HepG2 (cell line): ENCODE measurements at regions not wholly inside any gene's neighbourhood (a gene's known extent, or its start where the extent isn't known, plus 50 kb on each side); places are given as distances from the start of the nearest gene placed in this dataset.

Experiments used
- ATAC-seq: fragments of 200-7000 bp; cut with Tn5 transposase; 3 replicates; pipeline ENCODE4 v1.9.1; 2020; ENCODE audit warnings: mild to moderate bottlenecking, moderate library complexity
- BruUV-seq: library from RNA; stranded (reverse); fragments of 400-500 nt; replicated peaks from 2 replicates; lab custom pipeline; 2021; lab: Mats Ljungman, UMichigan
- CTCF ChIA-PET: fragments of 300-600 bp; formaldehyde crosslinking; extraction: SDS; loops from one replicate; lab custom pipeline; 2021; ENCODE audit warnings: low total read pairs, inconsistent platforms, low intra/inter-chr PET ratio; lab: Yijun Ruan, JAX
- POLR2A ChIA-PET: fragments of 350-600 bp; sonication (Branson Sonifier 250); formaldehyde crosslinking; loops from one replicate; lab custom pipeline; 2020; ENCODE audit warnings: antibody characterized with exemption, inconsistent platforms; lab: Yijun Ruan, JAX
- DNase-seq: peaks from one replicate; pipeline ENCODE4 v3.0.0-alpha.2; 2015; ENCODE audit warnings: low spot score
- FAIRE-seq: peaks from 3 replicates; lab custom pipeline; 2011; peaks lifted over from hg19 to GRCh38; lab: Jason Lieb, UNC
- H2AFZ ChIP-seq: one replicate; pipeline ENCODE4 v1.6.1; 2011; ENCODE audit warnings: low read length, inconsistent platforms
- H3K27ac ChIP-seq: fragments of 300-600 bp; 3 replicates; pipeline ENCODE4 v1.8.0; 2011; ENCODE audit warnings: mixed run types, mild to moderate bottlenecking, mixed read lengths, low read length, inconsistent platforms; ENCODE audit not compliant: insufficient read depth; ENCODE audit errors: extremely low read length
- H3K27me3 ChIP-seq, 2 experiments: fragments of 200-600 bp in 1 of 2; 2 replicates in 1 of 2; 3 replicates in 1 of 2; pipeline versions ENCODE4 v1.6.0 to v1.8.0; 2011; ENCODE audit warnings: low read length in 2 of 2, mild to moderate bottlenecking in 2 of 2, moderate library complexity in 2 of 2, inconsistent platforms in 1 of 2; ENCODE audit not compliant: insufficient read depth in 2 of 2, control insufficient read depth in 1 of 2
- H3K36me3 ChIP-seq, 2 experiments: fragments of 200-600 bp in 1 of 2; replicated peaks in 1 of 2; 2 replicates in 1 of 2; 3 replicates in 1 of 2; pipeline versions ENCODE4 v1.5.1 to v1.8.0; 2011; ENCODE audit warnings: low read length in 2 of 2, inconsistent platforms in 1 of 2; ENCODE audit not compliant: insufficient read depth in 2 of 2, control insufficient read depth in 1 of 2
- H3K4me1 ChIP-seq: 2 replicates; pipeline ENCODE4 v1.5.1; 2012; ENCODE audit warnings: low read length, inconsistent platforms; ENCODE audit not compliant: insufficient read depth
- H3K4me2 ChIP-seq: 2 replicates; pipeline ENCODE4 v1.6.0; 2011; ENCODE audit warnings: low read depth, low read length, inconsistent platforms
- H3K4me3 ChIP-seq, 3 experiments: fragments of 200-600 bp in 1 of 3; sonication (generic), shearing (Covaris generic) in 1 of 3; replicated peaks in 1 of 3; 2 replicates each; pipeline ENCODE4 v1.5.1; 2011 to 2016; ENCODE audit warnings: low read length in 3 of 3, inconsistent platforms in 2 of 3, low read depth in 2 of 3, mild to moderate bottlenecking in 2 of 3, control low read depth in 1 of 3, mixed read lengths in 1 of 3; ENCODE audit not compliant: insufficient read depth in 1 of 3
- H3K79me2 ChIP-seq: one replicate; pipeline ENCODE4 v1.6.1; 2011; ENCODE audit warnings: low read length, inconsistent platforms; ENCODE audit not compliant: insufficient read depth
- H3K9ac ChIP-seq: 2 replicates; pipeline ENCODE4 v1.6.0; 2011; ENCODE audit warnings: mild to moderate bottlenecking, low read depth, low read length, inconsistent platforms; ENCODE audit not compliant: insufficient read depth
- H3K9me3 ChIP-seq: 2 replicates; pipeline ENCODE4 v1.5.1; 2012; ENCODE audit warnings: mild to moderate bottlenecking, low read length
- H4K20me1 ChIP-seq: 2 replicates; pipeline ENCODE4 v1.6.0; 2011; ENCODE audit warnings: inconsistent platforms, mild to moderate bottlenecking, low read length, moderate library complexity; ENCODE audit not compliant: insufficient read depth
- BORCS8-MEF2B ChIP-seq: sonication (generic); formaldehyde crosslinking; IDR thresholded peaks from 2 replicates; pipeline ENCODE4 v1.8.0; 2022; ENCODE audit warnings: mild to moderate bottlenecking, missing genetic modification reagents
- MEIS2 ChIP-seq: sonication (generic); formaldehyde crosslinking; IDR thresholded peaks from 2 replicates; pipeline ENCODE4 v1.9.0; 2021; ENCODE audit warnings: mild to moderate bottlenecking, missing genetic modification reagents
- NFE2L2 ChIP-seq: fragments of 150-350 bp; IDR thresholded peaks from 2 replicates; pipeline ENCODE4 v1.6.1; 2014; ENCODE audit warnings: low read length
- PITX1 ChIP-seq: sonication (generic); formaldehyde crosslinking; IDR thresholded peaks from 2 replicates; pipeline ENCODE4 v1.5.1; 2020; ENCODE audit warnings: mild to moderate bottlenecking, missing genetic modification reagents
- RBM22 ChIP-seq: fragments of 200-400 bp; formaldehyde crosslinking; optimal IDR thresholded peaks from 2 replicates; pipeline ENCODE3; 2017; ENCODE audit warnings: mild to moderate bottlenecking, low read length, moderate library complexity
- SAFB2 ChIP-seq: sonication (generic); formaldehyde crosslinking; IDR thresholded peaks from 2 replicates; pipeline ENCODE4 v1.5.1; 2020; ENCODE audit warnings: missing genetic modification reagents, low read depth, mild to moderate bottlenecking, borderline replicate concordance
- THAP9 ChIP-seq: sonication (generic); formaldehyde crosslinking; IDR thresholded peaks from 2 replicates; pipeline ENCODE4; 2020; ENCODE audit warnings: missing genetic modification reagents, mild to moderate bottlenecking, borderline replicate concordance
- ZNF704 ChIP-seq: sonication (generic); formaldehyde crosslinking; IDR thresholded peaks from 2 replicates; pipeline ENCODE4 v1.8.1; 2023; ENCODE audit warnings: mild to moderate bottlenecking, inconsistent platforms, moderate library complexity, missing genetic modification reagents, borderline replicate concordance
- ZSCAN9 ChIP-seq: IDR thresholded peaks from 2 replicates; pipeline ENCODE4 v1.6.1; 2016; ENCODE audit warnings: borderline replicate concordance
- WGBS: methylation state at CpG from one replicate; pipeline ENCODE4 v1.1.6; 2017; ENCODE audit warnings: low lambda C conversion rate; 5-methylcytosine and 5-hydroxymethylcytosine counted together
- in situ Hi-C: cut with HindIII; loops from 2 replicates; pipeline ENCODE4 v1.10.0; 2017; ENCODE audit warnings: low pct_unique_long_range_greater_than_20kb; ENCODE audit not compliant: extremely low pct_ligation_motif_present
- intact Hi-C: fragments of 100-400 bp; cut with micrococcal nuclease; formaldehyde crosslinking; loops from one replicate; pipeline ENCODE4 v1.10.0; 2022; ENCODE audit not compliant: unreplicated experiment
- TF ChIP-seq, protein P1 (sequence below): sonication (generic); formaldehyde crosslinking; IDR thresholded peaks from 2 replicates; pipeline ENCODE4 v1.4.0; 2020; ENCODE audit warnings: mild to moderate bottlenecking, missing genetic modification reagents
- TF ChIP-seq, protein P2 (sequence below): sonication (generic); formaldehyde crosslinking; conservative IDR thresholded peaks from 2 replicates; pipeline ENCODE4 v1.8.0; 2022; ENCODE audit warnings: missing genetic modification reagents

DNA sequence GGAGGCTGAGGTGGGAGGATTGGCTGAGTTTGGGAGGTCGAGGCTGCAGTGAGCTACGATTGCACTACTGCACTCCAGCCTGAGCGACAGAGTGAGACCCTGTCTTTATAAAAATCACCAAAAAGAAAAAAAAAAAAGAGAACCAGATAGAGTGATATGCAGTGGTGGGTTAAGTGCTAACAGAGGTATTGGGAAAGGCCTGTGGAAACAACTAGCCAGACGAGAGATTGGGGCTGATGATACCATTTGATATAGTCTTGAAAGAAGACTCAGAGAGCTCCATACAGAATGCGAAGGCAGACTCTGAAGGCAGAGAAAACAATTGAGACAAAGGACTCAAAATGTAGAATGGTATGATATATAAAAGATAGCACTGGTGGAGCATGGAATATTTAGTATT lies 134.1 kb downstream of the CDC42EP3 start:
- ChIA-PET POLR2A (no interaction called here), CTCF (no interaction called here)
- H2AFZ ChIP-seq: no peak overlapping the region
- H3K9ac ChIP-seq: no peak overlapping the region
- ATAC-seq (no peak), DNase-seq (no peak), FAIRE-seq (no peak)
- no TSS peak for BruUV-seq
- no peaks in the 10 kb centered on the region for H3K36me3 ChIP-seq
- H3K9me3 ChIP-seq: no peaks in the 10 kb centered on the region
- no peak overlapping the region for H3K4me3 ChIP-seq
- no peak overlapping the region for H3K4me2 ChIP-seq
- intact Hi-C loops: loop anchor here (10.0 kb wide), 1 partner anchor 143 kb away; no protein-coding TSS in a partner anchor
- H3K27me3 ChIP-seq: no peaks in the 10 kb centered on the region
- H3K79me2 ChIP-seq: no peaks in the 10 kb centered on the region
- no peaks in the 10 kb centered on the region for H3K4me1 ChIP-seq
- H3K27ac ChIP-seq: no peak overlapping the region
- in situ Hi-C loops: no loop called here
- H4K20me1 ChIP-seq: no peaks in the 10 kb centered on the region
- 2% methylated on average over 5 of the region's 5 CpGs for WGBS
- TF ChIP-seq RBM22 (no peak), ZNF704 (CRISPR knock-in tag) (no peak), BORCS8-MEF2B (CRISPR knock-in tag) (no peak), PITX1 (no peak), MEIS2 (CRISPR knock-in tag) (no peak), ZSCAN9 (CRISPR knock-in tag) (no peak), THAP9 (CRISPR knock-in tag) (no peak), NFE2L2 (no peak), SAFB2 (no peak)
- TF ChIP-seq, protein P1, sequence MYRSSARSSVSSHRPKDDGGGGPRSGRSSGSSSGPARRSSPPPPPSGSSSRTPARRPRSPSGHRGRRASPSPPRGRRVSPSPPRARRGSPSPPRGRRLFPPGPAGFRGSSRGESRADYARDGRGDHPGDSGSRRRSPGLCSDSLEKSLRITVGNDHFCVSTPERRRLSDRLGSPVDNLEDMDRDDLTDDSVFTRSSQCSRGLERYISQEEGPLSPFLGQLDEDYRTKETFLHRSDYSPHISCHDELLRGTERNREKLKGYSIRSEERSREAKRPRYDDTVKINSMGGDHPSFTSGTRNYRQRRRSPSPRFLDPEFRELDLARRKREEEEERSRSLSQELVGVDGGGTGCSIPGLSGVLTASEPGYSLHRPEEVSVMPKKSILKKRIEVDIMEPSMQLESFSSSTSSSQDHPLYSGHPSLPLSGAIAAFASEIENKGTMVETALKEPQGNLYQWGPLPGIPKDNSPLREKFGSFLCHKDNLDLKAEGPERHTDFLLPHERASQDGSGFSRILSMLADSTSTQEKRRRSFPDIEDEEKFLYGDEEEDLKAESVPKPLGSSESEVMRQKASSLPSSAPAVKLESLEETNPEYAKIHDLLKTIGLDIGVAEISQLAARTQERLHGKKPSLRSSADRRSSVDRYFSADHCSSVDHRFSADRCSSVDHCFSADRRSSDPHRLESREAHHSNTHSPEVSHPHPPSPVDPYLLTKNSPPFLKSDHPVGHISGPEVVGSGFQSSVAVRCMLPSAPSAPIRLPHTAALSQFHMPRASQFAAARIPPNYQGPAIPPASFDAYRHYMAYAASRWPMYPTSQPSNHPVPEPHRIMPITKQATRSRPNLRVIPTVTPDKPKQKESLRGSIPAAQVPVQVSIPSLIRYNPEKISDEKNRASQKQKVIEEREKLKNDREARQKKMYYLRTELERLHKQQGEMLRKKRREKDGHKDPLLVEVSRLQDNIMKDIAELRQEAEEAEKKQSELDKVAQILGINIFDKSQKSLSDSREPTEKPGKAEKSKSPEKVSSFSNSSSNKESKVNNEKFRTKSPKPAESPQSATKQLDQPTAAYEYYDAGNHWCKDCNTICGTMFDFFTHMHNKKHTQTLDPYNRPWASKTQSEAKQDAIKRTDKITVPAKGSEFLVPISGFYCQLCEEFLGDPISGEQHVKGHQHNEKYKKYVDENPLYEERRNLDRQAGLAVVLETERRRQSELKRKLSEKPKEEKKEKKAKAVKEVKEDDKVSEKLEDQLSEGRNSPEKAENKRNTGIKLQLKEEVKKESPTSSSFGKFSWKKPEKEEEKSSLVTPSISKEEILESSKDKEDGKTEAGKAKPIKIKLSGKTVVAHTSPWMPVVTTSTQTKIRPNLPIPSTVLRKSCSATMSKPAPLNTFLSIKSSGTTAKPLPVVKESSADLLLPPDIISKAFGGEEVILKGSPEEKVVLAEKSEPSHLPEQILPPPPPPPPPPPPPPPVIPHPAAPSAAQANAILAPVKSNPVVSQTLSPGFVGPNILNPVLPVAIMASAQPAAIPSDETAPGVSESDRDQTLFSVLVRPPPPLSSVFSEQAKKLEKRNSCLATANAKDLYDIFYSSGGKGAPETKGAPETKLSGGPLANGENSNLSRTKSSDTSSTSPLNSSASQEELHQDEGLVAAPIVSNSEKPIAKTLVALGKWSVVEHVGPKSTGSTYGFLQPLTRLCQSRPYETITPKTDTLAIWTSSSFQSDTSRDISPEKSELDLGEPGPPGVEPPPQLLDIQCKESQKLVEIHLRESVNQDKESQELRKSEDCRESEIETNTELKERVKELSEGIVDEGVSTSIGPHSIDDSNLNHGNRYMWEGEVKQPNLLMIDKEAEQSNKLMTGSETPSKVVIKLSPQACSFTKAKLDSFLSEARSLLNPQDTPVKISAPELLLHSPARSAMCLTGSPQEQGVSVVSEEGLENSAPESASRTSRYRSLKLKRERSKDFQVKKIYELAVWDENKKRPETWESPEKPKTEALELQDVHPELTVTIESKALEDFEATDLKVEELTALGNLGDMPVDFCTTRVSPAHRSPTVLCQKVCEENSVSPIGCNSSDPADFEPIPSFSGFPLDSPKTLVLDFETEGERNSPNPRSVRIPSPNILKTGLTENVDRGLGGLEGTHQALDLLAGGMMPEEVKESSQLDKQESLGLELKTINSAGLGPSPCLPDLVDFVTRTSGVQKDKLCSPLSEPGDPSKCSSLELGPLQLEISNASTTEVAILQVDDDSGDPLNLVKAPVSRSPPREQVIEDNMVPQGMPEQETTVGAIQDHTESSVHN (CRISPR knock-in tag): no peak
- TF ChIP-seq, protein P2, sequence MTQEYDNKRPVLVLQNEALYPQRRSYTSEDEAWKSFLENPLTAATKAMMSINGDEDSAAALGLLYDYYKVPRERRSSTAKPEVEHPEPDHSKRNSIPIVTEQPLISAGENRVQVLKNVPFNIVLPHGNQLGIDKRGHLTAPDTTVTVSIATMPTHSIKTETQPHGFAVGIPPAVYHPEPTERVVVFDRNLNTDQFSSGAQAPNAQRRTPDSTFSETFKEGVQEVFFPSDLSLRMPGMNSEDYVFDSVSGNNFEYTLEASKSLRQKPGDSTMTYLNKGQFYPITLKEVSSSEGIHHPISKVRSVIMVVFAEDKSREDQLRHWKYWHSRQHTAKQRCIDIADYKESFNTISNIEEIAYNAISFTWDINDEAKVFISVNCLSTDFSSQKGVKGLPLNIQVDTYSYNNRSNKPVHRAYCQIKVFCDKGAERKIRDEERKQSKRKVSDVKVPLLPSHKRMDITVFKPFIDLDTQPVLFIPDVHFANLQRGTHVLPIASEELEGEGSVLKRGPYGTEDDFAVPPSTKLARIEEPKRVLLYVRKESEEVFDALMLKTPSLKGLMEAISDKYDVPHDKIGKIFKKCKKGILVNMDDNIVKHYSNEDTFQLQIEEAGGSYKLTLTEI (CRISPR knock-in tag): no peak
